ENCODE measurements at regions not wholly inside any gene's neighbourhood (a gene's known extent, or its start where the extent isn't known, plus 50 kb on each side); places are given as distances from the start of the nearest gene placed in this dataset.
"Not testable (repeated sequence)": the region's sequence is repeated elsewhere in the genome, so short reads cannot be mapped to it uniquely, and the experiment has no call there.

DNA sequence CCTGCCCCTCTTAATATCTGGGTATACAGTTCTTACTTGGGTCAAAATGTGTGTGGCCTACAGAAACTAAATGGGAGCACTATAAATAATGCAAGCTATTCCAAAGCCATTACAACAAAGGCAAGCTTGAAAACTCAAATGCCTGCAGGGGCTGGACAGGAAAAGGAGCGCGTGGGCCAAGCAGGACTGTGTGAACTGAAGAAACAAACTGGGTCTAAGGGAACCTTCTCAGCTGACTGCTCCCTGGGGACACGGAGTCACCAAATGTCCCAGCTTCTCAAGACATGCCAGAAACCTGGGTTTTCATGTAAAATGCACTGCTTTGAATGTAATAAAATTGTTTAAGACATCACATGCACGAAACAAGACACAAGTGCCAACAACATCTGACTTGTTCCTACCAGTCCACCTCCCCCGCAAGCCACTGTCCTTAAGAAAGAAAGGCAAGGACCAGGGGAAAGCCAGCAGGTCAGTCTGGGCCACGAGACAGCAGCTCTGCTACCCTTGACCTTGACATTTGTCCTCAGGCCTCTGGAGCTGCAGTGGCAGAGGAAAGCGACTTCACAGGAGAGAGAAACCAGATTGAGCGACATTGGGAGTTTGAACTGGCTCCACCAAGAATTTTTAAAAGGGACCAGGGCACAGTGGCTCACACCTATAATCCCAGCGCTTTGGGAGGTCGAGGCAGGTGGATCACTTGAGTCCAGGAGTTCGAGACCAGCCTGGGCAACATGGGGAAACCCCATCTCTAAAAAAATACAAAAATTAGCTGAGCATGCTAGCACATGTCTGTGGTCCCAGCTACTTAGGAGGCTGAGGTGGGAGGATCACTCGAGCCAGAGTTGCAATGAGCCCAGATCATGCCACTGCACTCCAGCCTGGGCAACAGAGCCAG lies 89.7 kb upstream of the SH3BP4 start:
- DNase-seq, result no peak

DNA sequence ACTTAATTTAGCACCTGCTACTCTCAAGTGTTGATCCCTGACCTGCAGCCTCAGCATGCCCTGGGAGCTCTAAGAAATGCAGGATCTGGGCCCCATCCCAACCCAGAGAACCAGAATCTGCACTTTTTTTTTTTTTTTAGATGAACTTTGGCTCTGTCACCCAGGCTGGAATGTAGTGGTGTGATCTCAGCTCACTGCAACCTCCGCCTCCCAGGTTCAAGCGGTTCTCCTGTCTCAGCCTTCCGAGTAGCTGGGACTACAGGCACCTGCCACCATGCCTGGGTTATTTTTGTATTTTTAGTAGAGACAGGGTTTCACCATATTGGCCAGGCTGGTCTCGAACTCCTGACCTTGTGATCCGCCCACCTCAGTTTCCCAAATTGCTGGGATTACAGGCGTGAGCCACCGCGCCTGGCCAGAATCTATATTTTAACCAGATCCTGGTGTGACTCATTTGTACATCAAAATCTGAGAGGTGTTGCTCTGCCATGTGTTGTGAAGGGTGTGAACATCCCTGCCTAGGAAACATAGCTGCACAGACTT lies 92.4 kb upstream of the SH3BP4 start:
- DNase-seq, result not testable (repeated sequence)

DNA sequence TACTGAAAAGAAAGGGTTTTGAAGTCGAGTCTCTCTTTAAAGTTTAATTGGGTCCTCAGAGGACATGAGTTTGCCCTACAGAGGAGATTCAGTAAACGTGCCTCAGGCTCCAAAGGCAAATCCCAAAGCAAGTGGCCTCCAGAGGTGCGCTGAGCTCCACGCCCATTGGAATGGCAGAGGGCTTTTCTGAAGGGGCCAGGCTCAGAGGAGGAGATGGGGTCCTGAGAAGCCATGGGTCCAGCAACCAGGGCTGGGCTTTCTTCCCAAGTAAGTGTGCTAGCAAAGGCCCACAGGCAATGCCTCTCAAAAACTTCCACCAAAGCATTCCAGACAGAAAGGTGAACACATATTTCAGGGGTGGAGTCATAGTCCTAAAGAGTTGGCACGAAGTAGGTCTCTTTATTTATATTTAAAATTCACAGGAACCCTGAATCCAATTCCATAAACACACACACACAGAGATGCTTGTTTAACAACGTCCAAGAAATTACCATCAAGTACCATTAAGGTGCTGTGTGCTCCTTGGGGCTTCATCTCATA lies 93.0 kb upstream of the SH3BP4 start:
- DNase-seq, result no peak

DNA sequence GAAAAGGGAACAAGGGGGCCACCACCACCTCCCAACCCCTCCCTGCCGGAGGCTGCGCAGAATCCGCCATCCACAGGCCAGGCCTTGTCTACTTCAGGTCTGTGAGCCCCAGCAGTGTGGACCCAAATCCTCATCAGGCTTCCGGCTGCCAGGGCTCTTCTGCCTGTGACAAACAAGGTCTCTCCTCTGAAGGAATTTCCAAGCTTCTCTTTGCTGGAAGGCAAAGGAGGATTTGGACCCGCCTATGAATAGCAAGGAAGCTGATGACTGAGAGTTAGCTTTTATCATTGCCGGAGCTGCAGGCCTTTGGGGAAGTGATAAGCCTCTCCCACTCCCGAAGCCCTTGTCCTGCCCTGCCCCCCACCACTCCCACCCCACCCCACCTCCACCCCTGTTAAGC lies 93.7 kb upstream of the SH3BP4 start:
- no peak for DNase-seq

DNA sequence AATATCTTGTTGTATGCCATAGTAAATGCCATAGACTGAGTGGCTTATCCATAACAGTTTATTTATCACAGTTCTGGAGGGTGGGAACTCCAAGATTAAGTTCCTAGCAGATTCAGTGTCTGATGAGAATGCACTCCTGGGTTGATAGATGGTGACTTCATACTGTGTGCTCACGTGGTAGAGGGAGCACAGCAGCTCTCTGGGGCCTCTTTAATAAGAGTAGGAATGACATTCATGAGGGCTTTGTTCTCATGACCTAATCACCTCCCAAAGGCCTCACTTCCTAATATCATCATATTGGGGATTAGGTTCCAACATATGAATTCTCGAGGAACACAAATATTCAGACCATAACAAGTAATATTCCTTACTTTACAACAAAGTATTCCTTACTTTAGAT lies 98.1 kb upstream of the SH3BP4 start:
- DNase-seq, result no peak

DNA sequence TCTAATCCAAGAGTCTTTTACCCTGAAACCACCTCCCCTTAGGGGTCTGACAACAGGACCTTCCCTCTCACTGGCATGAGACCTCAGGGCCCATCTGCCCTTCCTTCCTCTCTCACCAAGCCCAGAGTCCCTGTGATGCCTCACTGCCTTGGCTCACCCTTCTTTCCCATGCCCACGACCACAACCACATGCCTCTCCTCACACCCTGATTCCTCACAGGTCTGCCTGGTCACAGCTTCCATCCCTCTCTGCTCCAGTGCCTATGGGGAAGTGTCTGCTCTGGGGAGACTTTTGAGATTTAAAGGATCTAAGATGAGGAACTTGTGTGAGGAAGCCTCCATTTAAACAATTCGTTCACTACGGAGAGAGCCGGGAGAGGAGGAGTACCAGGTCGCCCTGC lies 98.9 kb upstream of the SH3BP4 start:
- DNase-seq, result no peak

DNA sequence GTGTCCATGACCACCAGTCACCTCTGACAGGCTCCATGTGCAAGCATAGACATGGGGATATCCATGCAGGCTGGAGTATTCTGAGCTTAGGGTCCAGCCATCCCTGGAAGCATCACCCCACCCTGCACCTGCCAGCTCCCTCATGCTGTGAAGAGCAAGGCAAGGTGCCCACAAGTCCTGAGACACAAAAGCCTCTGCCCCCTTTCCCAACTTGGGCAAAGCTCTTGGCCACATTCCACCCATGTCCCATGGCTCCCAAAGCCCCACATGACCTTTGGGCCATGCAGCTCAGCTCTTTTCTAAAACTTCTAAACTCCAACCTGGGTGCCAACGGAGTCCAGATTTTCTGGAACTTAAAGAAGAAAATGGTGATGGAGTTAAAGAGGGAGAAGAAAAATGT lies 99.8 kb upstream of the SH3BP4 start:
- no peak for DNase-seq

DNA sequence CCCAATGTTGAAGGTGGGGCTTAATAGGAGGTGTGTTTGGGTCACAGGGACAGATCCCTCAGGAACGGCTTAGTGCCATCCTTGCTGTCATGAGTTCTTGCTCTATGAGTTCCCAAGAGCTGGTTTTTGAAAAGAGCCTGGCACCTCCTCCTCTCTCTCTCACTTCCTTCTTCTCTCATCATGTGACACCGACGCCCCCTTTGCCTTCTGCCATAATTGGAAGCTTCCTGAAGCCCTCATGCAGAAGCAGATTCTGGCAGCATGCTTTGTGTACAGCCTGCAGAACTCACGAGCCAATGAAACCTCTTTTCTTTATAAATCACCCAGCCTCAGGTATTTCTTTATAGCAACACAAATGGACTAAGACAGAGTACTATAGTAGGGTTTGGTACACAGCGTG lies 100.4 kb upstream of the SH3BP4 start:
- DNase-seq, result no peak

DNA sequence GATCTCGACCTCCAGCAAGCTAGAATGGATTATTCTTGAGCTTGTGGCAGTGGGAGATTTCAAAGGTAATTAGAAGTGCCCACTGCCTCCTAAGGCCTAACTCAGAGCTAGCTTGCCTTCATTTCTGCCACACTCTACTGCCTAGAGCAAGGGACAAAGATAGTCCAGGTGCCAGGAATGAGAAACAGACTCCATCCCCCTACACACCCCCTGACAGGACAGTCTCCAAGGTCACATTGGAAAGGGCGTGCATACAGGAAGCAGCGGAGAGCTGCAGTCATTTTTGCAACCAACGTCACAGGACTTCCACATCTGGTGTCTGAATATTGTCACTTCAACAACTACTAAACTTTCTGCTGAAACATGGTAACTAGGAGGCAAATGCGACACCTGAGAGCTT lies 101.0 kb upstream of the SH3BP4 start:
- no peak for DNase-seq

DNA sequence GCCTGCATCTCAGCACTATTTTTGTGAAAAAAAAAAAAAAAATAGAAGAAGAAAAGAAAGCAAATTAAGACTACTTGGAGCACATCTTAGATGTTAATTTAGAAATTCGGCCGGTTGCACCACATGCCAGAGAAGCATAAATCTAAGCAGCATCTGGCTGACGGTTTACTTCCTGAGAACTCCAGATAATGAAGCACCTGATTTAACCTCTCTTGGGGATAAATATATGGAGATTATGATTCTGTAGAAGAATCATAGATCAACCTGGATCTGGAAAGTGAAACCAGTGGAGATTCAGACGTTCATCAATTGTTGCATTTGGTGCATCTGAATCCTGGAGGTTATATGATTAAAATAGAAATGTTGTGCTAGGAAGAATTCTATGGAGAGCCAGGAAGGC lies 102.1 kb upstream of the SH3BP4 start:
- no peak for DNase-seq

DNA sequence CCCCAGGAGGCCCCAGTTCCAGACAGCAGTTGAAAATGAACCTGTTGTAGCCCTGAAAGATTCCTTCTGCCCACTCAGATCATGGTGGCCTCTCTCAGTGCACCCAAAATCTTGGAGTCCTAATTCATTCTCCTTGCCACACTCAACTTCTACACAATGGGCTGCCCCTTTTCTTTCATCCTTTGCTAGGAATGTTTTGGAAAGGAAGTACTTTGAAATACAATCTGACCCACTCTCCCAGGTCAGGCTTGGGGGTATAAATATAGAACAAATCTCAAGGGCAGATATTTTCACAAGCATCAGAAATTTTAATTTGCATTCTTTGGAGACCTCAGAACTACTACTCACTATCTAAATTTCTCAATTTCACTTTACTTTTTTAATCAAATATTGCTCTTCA lies 103.2 kb upstream of the SH3BP4 start:
- DNase-seq, result no peak

DNA sequence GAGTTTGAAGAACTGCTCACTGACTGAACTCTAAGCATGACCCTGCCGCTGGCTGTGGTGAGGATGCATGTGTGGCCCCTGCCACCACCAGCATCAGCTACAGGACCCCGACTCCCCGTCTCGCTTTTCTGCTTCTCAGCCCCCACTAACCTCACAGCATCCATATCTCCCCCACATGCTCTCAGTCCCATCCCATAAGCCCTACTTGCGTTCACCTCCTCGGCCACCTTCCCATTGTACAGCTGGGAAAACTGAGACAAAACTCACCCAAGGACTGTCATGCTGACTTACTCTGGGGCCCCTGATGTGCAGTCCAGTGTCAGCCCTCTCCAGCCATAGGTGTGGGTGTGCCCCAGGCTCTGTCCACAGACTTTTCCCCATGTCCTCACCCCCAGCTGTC lies 104.2 kb upstream of the SH3BP4 start:
- no peak for DNase-seq

DNA sequence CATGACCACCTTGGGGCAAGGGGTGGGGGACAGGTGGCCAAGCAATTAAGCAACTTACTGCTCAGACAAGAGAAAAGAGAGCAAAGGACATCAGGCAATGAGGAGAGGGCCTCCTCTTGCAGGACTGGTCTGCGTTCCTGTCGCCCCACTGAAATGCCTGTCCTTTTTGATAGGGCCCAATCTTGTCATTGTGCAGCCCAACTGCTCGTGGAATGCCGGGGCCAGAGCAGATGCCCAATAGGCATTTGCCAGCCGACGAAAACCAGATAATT lies 104.5 kb upstream of the SH3BP4 start:
- no peak for DNase-seq

DNA sequence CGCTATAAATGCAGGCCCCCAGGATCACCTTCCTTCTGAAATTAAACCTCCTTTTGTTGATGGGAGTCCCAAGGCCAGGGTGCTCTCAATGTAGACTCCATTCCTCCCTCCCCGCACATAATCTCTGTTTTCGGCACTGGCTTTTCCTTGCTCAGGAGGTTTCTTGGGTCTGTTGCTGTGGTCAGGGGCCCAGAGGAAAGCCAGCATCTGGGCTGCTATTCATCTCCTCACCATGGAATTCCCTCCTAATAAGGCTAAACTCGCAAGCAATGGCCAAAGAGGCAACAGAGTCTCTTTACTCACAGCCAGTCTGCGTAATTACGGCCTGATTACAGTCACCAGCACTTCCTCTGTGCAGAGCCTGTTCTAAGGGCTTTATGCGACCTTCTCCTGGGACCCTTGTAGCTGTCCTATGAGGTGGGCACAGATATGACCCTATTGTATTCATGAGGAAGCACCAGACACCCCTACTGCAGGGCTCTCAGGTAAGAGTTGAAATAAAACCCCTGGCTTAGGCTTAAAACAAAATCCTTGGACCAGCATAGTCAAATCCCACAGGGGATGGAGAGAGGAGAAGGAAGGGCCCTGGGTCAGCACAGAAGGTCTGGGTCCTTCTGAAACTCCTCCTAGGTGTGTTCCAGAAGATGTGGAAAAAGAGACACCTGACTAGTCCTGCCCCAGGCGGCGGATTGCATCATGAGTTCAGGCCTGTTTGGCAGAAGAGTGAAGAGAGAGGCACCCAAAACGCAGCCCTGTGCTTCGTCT lies 105.0 kb upstream of the SH3BP4 start:
- DNase-seq, result no peak

DNA sequence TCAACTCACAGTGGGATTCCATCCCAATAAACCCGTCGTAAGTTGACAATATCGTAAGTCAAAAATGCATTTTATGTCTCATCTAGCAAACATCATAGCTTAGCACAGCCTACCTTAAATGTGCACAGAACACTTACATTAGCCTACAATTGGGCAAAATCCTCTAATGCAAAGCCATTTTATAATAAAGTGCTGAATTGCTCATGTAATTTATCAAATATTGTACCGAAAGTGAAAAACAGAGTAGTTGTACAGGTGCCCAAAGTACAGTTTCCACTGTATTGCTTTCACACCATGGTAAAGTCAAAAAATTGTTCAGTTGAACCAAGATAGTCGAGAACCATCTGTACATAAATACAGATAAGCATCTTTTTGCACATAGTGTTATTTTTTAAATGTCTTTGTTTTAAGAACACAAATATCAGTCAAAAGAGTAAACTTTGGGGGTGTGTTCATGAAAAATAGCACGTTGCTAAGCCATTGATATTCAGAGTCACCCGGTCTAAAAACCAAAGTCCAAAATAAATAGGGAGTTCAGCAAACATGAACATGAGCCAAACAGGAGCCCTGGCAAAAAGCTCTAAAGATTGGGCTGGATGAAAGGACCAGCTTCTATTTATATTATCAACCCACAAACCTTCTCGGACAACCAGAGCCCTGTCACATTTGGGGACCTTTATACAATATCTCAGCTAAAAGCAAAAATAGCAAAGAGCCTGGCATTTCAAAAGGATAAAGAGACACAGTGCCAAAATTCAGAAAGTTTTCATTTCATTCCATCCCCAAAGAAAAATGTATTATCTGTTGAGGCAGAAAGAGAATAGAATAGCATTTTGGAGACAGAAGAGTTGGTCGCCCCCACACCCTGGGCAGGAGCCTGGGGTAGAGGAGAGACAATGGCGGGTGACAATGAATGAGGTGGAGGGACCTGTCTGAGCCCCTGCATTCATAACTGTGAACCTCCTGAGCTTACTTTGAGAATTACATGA lies 105.9 kb upstream of the SH3BP4 start:
- no peak for DNase-seq

DNA sequence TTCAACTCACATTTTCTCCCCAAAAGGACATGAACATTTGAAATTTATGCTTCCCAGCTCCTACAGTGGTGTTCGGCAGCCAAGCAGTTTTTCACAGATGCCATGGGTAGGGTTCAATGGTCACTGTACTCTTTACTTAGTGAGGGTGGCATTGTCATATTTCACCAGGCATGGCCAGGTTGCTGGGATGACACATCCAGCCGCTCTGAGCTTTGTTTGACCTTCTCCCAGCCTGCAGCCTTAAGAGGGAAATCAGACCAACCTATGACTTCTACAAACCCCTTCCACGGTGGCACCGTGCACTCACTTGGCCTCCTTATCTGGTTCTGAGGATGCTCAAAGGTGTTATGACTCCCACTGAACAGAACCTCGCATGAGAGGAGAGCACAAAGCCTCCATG lies 108.4 kb upstream of the SH3BP4 start:
- no peak for DNase-seq

DNA sequence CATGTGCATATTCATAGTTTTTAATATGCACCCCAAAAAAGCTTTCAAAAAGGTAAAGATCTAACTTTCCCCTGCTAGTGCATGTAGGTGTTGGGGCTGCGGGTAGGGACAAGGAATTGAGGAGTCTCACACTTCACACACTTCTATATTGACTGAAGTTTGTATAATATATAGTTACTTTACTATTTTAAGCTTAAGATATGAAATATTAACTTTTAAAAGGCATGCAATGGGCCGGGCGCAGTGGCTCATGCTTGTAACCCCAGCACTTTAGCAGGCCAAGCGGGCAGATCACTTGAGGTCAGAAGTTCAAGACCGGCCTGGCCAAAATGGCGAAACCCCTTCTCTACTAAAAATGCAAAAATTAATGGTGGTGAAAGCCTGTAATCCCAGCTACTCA lies 109.1 kb upstream of the SH3BP4 start:
- no peak for DNase-seq

DNA sequence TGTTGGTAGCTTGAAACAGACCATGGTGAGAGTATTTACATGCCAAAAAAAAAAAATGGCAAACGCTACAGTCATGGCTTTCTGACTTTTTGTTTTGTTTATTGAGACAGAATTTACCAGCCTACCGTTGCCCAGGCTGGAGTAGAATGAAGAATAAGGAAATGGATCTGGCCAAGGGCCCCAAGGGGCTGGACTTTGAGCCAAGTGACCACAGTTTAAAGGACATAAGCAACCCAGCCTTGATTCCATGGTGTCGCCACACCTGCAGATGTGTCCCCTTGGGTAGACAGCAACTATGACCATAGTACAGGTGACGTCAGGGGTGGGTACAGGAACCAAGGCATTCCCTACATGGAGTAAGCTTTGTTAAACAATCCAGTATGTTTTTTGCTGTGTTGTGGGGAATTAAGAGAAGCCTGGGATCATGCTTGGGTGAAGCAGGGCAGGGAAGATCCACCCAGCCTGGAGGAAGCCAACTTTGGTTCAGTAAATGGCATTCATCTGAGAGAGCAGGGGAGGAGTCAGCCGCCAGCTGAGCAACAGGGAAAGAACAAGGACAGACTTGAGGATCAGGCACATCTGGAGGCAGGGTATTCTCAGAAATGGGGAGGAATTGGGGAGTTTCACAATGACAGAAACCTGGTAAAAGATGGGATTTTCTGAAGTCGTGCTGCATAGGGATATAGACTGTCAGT lies 110.3 kb upstream of the SH3BP4 start:
- DNase-seq, result no peak

DNA sequence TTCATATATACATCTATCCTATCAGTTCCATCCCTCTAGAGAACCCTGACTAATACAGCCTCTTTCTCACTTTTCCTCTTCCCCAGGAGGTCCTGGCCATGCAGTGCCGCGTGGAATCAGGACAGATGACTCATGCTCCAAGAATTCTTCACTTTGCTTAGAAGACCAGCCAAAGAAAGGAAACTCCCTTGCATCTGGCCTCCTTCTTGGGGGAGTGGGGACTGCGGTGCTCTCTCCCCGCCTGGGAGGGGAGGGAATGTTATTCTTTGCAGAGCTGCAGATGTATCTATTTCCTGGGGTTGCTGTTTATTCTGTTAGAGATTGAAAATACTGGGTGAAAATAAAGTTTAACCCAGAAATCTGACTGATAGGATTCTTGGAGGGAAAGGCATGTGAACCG lies 111.5 kb upstream of the SH3BP4 start:
- DNase-seq, result peak; percentile 97

DNA sequence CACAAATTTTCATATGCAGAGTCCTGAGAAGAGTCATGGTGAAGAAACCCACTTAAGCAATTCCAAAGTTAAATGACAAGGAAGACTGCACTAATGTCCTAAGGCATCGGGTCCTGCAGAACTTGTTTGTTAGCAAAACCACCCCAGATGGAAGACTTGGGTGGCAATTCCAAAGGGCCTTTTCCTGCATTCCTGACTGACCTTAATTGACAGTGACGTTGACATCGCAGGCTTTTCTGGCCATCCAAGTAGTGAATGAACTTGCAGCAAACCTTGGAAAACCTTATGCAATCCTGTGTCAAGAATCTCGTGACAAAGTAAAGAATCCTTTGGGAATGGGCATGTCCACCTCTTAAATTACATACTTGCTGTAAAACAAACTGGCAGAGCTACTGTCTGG lies 112.5 kb upstream of the SH3BP4 start:
- DNase-seq, result no peak

DNA sequence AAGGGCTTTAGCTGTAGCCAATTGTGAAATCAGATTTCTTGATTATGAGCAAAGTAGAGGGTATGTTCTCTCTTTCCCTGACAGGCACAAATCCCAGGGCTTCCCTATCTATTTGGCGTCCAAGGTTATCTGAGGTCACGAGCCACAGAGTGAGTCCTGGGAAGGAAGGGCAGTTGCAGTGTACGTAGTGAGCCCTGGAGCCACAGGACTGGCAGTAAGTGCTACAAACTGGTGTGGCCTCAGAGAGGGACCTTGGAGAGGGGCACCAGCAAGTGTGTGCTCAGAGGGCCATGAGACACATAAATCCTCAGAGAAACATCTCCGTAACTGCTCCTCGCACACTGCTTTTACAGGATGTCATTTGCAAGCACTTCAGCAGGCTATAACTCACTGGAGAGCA lies 115.5 kb upstream of the SH3BP4 start:
- no peak for DNase-seq

DNA sequence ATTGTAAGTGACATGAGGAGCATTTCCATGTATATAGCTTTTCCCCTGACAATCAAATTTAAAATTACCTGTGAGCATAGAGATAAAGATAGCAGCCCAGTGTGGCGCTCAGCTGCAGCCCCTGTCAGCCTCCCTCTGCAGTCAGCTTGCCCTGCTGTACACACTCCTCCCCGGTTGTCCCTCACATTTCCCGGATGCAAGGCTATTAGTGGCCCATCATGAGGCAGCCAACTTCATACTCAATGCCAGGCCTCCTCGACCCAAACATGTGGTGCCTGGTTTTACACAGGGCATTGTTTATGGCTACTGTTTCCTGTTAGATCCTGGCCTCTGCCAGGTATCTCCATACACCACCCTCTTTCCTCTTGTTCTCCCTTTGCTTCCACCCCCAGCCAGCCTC lies 116.1 kb upstream of the SH3BP4 start:
- DNase-seq, result no peak
